Activated naive CD4-positive, alpha-beta T cell treated with anti-CD3 and anti-CD28 coated beads, Interleukin-2, amount 10 ng/mL, durations not matched to agents 7 days and 5 days (primary cell): ENCODE measurements at regions not wholly inside any gene's neighbourhood (a gene's known extent, or its start where the extent isn't known, plus 50 kb on each side); places are given as distances from the start of the nearest gene placed in this dataset.

Source experiments
- CTCF ChIA-PET: fragments of 350-600 bp; sonication (Branson Sonifier 250); formaldehyde crosslinking; loops from one replicate; lab custom pipeline; 2021; ENCODE audit warnings: antibody characterized with exemption; lab: Charles Lee
- DNase-seq: peaks from one replicate; pipeline ENCODE4 v3.0.0-alpha.2; 2020
- H3K27ac Mint-ChIP-seq: one replicate; pipeline ENCODE4 v1.8.0; 2021; ENCODE audit warnings: mild to moderate bottlenecking, moderate library complexity, mixed read lengths
- H3K27me3 Mint-ChIP-seq: one replicate; pipeline ENCODE4 v1.8.0; 2021; ENCODE audit warnings: mild to moderate bottlenecking, mixed read lengths
- H3K36me3 Mint-ChIP-seq: one replicate; pipeline ENCODE4 v1.8.0; 2021; ENCODE audit warnings: mixed read lengths
- H3K4me1 Mint-ChIP-seq: one replicate; pipeline ENCODE4 v1.8.0; 2021; ENCODE audit warnings: mixed read lengths
- H3K4me3 Mint-ChIP-seq: one replicate; pipeline ENCODE4 v1.8.0; 2021; ENCODE audit warnings: mild to moderate bottlenecking, moderate library complexity, mixed read lengths
- H3K9me3 Mint-ChIP-seq: one replicate; pipeline ENCODE4 v1.8.0; 2021; ENCODE audit warnings: mixed read lengths

- CTCF ChIA-PET: interaction anchor here (1.0 to 1.9 kb wide), 2 partner anchors 18 to 244 kb away, joined by 3 to 4 read pairs; no protein-coding TSS in a partner anchor
- DNase-seq: no peak
- Mint-ChIP-seq H3K36me3 (no peaks in the 10 kb centered on the region), H3K9me3 (no peaks in the 10 kb centered on the region), H3K27ac (no peak overlapping the region), H3K27me3 (peaks cover 13% of the 10 kb centered on the region), H3K4me3 (no peak overlapping the region), H3K4me1 (no peaks in the 10 kb centered on the region)
Measured at GRCh38 chr10:78952686-78953085, 116.1 kb upstream of the ZMIZ1 start.

- peaks cover 13% of the 10 kb centered on the region for H3K27me3 Mint-ChIP-seq
- no peaks in the 10 kb centered on the region for H3K36me3 Mint-ChIP-seq
- no peaks in the 10 kb centered on the region for H3K9me3 Mint-ChIP-seq
- no peak for DNase-seq
- no peaks in the 10 kb centered on the region for H3K4me1 Mint-ChIP-seq
- CTCF ChIA-PET: interaction anchor here (1.0 to 1.9 kb wide), 2 partner anchors 19 to 243 kb away, joined by 3 to 4 read pairs; no protein-coding TSS in a partner anchor
- H3K4me3 Mint-ChIP-seq: no peak overlapping the region
- H3K27ac Mint-ChIP-seq: no peak overlapping the region
Measured at GRCh38 chr10:78953113-78953798, 115.5 kb upstream of the ZMIZ1 start.

- H3K4me1 Mint-ChIP-seq: no peaks in the 10 kb centered on the region
- H3K27me3 Mint-ChIP-seq: peaks cover 13% of the 10 kb centered on the region
- no peaks in the 10 kb centered on the region for H3K9me3 Mint-ChIP-seq
- no peak overlapping the region for H3K4me3 Mint-ChIP-seq
- CTCF ChIA-PET: interaction anchor here (1.9 kb wide), 1 partner anchor 19 kb away, joined by 4 read pairs; no protein-coding TSS in a partner anchor
- DNase-seq: no peak
- no peaks in the 10 kb centered on the region for H3K36me3 Mint-ChIP-seq
- no peak overlapping the region for H3K27ac Mint-ChIP-seq
Measured at GRCh38 chr10:78953799-78954297, 114.9 kb upstream of the ZMIZ1 start.

- CTCF ChIA-PET: no interaction called here
- DNase-seq: no peak
- H3K36me3 Mint-ChIP-seq: no peaks in the 10 kb centered on the region
- no peak overlapping the region for H3K4me3 Mint-ChIP-seq
- H3K27ac Mint-ChIP-seq: no peak overlapping the region
- H3K27me3 Mint-ChIP-seq: peaks cover 12% of the 10 kb centered on the region
- H3K9me3 Mint-ChIP-seq: no peaks in the 10 kb centered on the region
- H3K4me1 Mint-ChIP-seq: no peaks in the 10 kb centered on the region
Measured at GRCh38 chr10:78954689-78955088, 114.1 kb upstream of the ZMIZ1 start.

GRCh38 chr10:78955206-78955605 is 113.6 kb upstream of the ZMIZ1 start:
- DNase-seq: no peak
- Mint-ChIP-seq H3K27me3 (peaks cover 9% of the 10 kb centered on the region), H3K4me1 (no peaks in the 10 kb centered on the region), H3K27ac (no peak overlapping the region), H3K9me3 (no peaks in the 10 kb centered on the region), H3K4me3 (no peak overlapping the region), H3K36me3 (no peaks in the 10 kb centered on the region)
- CTCF ChIA-PET: no interaction called here

GRCh38 chr10:78956391-78956790 is 112.4 kb upstream of the ZMIZ1 start:
- Mint-ChIP-seq H3K4me1 (no peaks in the 10 kb centered on the region), H3K9me3 (no peaks in the 10 kb centered on the region), H3K27ac (no peak overlapping the region), H3K4me3 (no peak overlapping the region), H3K27me3 (peaks cover 15% of the 10 kb centered on the region), H3K36me3 (no peaks in the 10 kb centered on the region)
- no peak for DNase-seq
- CTCF ChIA-PET: no interaction called here

GRCh38 chr10:78957471-78958039 is 111.2 kb upstream of the ZMIZ1 start:
- CTCF ChIA-PET: interaction anchor here (0.6 kb wide), 1 partner anchor 240 kb away, joined by 3 read pairs; no protein-coding TSS in a partner anchor

GRCh38 chr10:78959217-78959923 is 109.4 kb upstream of the ZMIZ1 start:
- DNase-seq: no peak
- Mint-ChIP-seq H3K4me3 (no peak overlapping the region), H3K27ac (no peak overlapping the region), H3K4me1 (no peaks in the 10 kb centered on the region), H3K9me3 (no peaks in the 10 kb centered on the region), H3K27me3 (peaks cover 15% of the 10 kb centered on the region), H3K36me3 (no peaks in the 10 kb centered on the region)
- CTCF ChIA-PET: no interaction called here

More at GRCh38 chr10:78957471-78958039, 111.2 kb upstream of the ZMIZ1 start:
- Mint-ChIP-seq H3K27ac (no peak overlapping the region), H3K4me1 (no peaks in the 10 kb centered on the region), H3K27me3 (peaks cover 15% of the 10 kb centered on the region), H3K4me3 (no peak overlapping the region), H3K36me3 (no peaks in the 10 kb centered on the region), H3K9me3 (no peaks in the 10 kb centered on the region)
- no peak for DNase-seq

GRCh38 chr10:78959924-78960285 is 108.9 kb upstream of the ZMIZ1 start:
- Mint-ChIP-seq H3K9me3 (no peaks in the 10 kb centered on the region), H3K4me3 (no peak overlapping the region), H3K27me3 (peaks cover 15% of the 10 kb centered on the region), H3K27ac (no peak overlapping the region), H3K36me3 (no peaks in the 10 kb centered on the region), H3K4me1 (no peaks in the 10 kb centered on the region)
- no peak for DNase-seq
- CTCF ChIA-PET: no interaction called here

- no peak for DNase-seq
- Mint-ChIP-seq H3K27ac (no peak overlapping the region), H3K9me3 (no peaks in the 10 kb centered on the region), H3K27me3 (peaks cover 13% of the 10 kb centered on the region), H3K4me1 (no peaks in the 10 kb centered on the region), H3K36me3 (no peaks in the 10 kb centered on the region), H3K4me3 (no peak overlapping the region)
- CTCF ChIA-PET: no interaction called here
Measured at GRCh38 chr10:78960316-78960800, 108.4 kb upstream of the ZMIZ1 start.

GRCh38 chr10:78961760-78962159 is 107.0 kb upstream of the ZMIZ1 start:
- Mint-ChIP-seq H3K36me3 (no peaks in the 10 kb centered on the region), H3K4me1 (no peaks in the 10 kb centered on the region), H3K4me3 (no peak overlapping the region), H3K9me3 (no peaks in the 10 kb centered on the region), H3K27me3 (peaks cover 15% of the 10 kb centered on the region), H3K27ac (no peak overlapping the region)
- no peak for DNase-seq
- CTCF ChIA-PET: interaction anchor here (0.9 kb wide), 1 partner anchor 13 kb away, joined by 3 read pairs; no protein-coding TSS in a partner anchor

GRCh38 chr10:78963074-78964034 is 105.4 kb upstream of the ZMIZ1 start:
- CTCF ChIA-PET: interaction anchor here (1.3 to 2.2 kb wide), 2 partner anchors 11 to 232 kb away, joined by 5 read pairs; no protein-coding TSS in a partner anchor
- H3K36me3 Mint-ChIP-seq: no peaks in the 10 kb centered on the region
- H3K27ac Mint-ChIP-seq: no peak overlapping the region
- no peaks in the 10 kb centered on the region for H3K9me3 Mint-ChIP-seq
- H3K27me3 Mint-ChIP-seq: peaks cover 20% of the 10 kb centered on the region
- DNase-seq: no peak
- no peak overlapping the region for H3K4me3 Mint-ChIP-seq
- H3K4me1 Mint-ChIP-seq: no peaks in the 10 kb centered on the region

- CTCF ChIA-PET: interaction anchor here (1.3 to 2.2 kb wide), 2 partner anchors 10 to 231 kb away, joined by 5 read pairs; no protein-coding TSS in a partner anchor
- Mint-ChIP-seq H3K36me3 (no peaks in the 10 kb centered on the region), H3K4me3 (no peak overlapping the region), H3K4me1 (no peaks in the 10 kb centered on the region), H3K9me3 (no peaks in the 10 kb centered on the region), H3K27ac (no peak overlapping the region), H3K27me3 (peaks cover 26% of the 10 kb centered on the region)
- DNase-seq: no peak
Measured at GRCh38 chr10:78964274-78964951, 104.4 kb upstream of the ZMIZ1 start.
